Peyer's patch (tissue), 4 donors: ENCODE measurements at regions not wholly inside any gene's neighbourhood (a gene's known extent, or its start where the extent isn't known, plus 50 kb on each side); places are given as distances from the start of the nearest gene placed in this dataset.

Experiments
- DNase-seq, 3 donors: peaks; one replicate each; pipeline ENCODE4 v3.0.0-alpha.2; 2017 to 2019
- H3K27ac ChIP-seq, 4 donors: fragments of 200-600 bp; sonication (generic); one replicate each; pipeline ENCODE4 v1.5.1; 2016 to 2019
- H3K27me3 ChIP-seq, 2 donors: fragments of 200-600 bp; sonication (generic); one replicate each; pipeline ENCODE4 v1.5.1; 2019
- H3K36me3 ChIP-seq, 3 donors: fragments of 200-600 bp; sonication (generic); one replicate each; pipeline ENCODE4 v1.5.1; 2016 to 2019
- H3K4me1 ChIP-seq, 4 donors: fragments of 200-600 bp; sonication (generic); one replicate each; pipeline ENCODE4 v1.5.1; 2016 to 2019
- H3K4me3 ChIP-seq, 4 donors: fragments of 200-600 bp; sonication (generic); 1 replicate in 3 of 4; 2 replicates in 1 of 4; pipeline ENCODE4 v1.5.1; 2016 to 2019; ENCODE audit warnings: mild to moderate bottlenecking in 1 of 4
- H3K9me3 ChIP-seq, 4 donors: fragments of 200-600 bp; sonication (generic); one replicate each; pipeline ENCODE4 v1.5.1; 2016 to 2019; ENCODE audit warnings: mild to moderate bottlenecking in 1 of 4
- CTCF ChIP-seq, 6 experiments: fragments of 450-650 bp in 4 of 6; fragments of 200-600 bp in 2 of 6; sonication (generic) in 1 of 6; IDR thresholded peaks; one replicate each; pipeline ENCODE4 v1.5.1; 2017 to 2019; ENCODE audit warnings: antibody characterized with exemption in 6 of 6, mild to moderate bottlenecking in 3 of 6, moderate library complexity in 1 of 6
- POLR2A ChIP-seq, 2 donors: fragments of 450-650 bp; IDR thresholded peaks; one replicate each; pipeline ENCODE4 v1.5.1; 2017; ENCODE audit warnings: antibody characterized with exemption in 2 of 2, mild to moderate bottlenecking in 2 of 2, moderate library complexity in 2 of 2

- H3K36me3 ChIP-seq = no peaks in the 10 kb centered on the region
- H3K27ac ChIP-seq = no peak overlapping the region
- no peak overlapping the region for H3K4me3 ChIP-seq
- no peak for TF ChIP-seq CTCF (IDR thresholded peaks at IDR 0.05)
- TF ChIP-seq POLR2A (IDR thresholded peaks at IDR 0.05) = no peak
- H3K27me3 ChIP-seq = no peaks in the 10 kb centered on the region
- no peaks in the 10 kb centered on the region for H3K4me1 ChIP-seq
- DNase-seq = no peak
- no peaks in the 10 kb centered on the region for H3K9me3 ChIP-seq
Measured at GRCh38 chr13:30846311-30846710, 59.8 kb upstream of the MEDAG start.

DNA sequence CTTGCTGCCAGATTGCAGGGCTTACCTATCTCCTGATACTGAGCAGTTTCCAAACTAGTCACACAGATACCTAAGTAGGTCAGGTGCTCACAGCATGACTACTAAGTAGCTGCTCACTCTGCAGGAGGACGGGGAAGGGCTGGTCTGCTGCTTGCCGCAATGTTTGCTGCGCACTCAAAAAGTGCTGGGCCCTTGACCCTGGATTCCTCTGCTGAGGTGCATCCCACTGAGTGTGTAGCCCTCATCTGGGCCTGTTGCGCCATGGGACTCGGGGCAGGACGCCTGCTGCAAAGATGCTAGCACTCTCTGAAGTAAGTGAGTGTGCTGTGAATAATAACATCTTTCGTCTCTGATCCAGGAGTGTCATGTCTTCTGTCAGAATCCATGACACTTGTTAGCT is 59.2 kb upstream of the MEDAG start:
- H3K4me3 ChIP-seq = no peak overlapping the region
- H3K9me3 ChIP-seq = no peaks in the 10 kb centered on the region
- no peaks in the 10 kb centered on the region for H3K4me1 ChIP-seq
- TF ChIP-seq POLR2A (IDR thresholded peaks at IDR 0.05) (no peak), CTCF (IDR thresholded peaks at IDR 0.05) (no peak)
- no peak for DNase-seq
- no peaks in the 10 kb centered on the region for H3K36me3 ChIP-seq
- H3K27ac ChIP-seq = no peak overlapping the region
- H3K27me3 ChIP-seq = no peaks in the 10 kb centered on the region

DNA sequence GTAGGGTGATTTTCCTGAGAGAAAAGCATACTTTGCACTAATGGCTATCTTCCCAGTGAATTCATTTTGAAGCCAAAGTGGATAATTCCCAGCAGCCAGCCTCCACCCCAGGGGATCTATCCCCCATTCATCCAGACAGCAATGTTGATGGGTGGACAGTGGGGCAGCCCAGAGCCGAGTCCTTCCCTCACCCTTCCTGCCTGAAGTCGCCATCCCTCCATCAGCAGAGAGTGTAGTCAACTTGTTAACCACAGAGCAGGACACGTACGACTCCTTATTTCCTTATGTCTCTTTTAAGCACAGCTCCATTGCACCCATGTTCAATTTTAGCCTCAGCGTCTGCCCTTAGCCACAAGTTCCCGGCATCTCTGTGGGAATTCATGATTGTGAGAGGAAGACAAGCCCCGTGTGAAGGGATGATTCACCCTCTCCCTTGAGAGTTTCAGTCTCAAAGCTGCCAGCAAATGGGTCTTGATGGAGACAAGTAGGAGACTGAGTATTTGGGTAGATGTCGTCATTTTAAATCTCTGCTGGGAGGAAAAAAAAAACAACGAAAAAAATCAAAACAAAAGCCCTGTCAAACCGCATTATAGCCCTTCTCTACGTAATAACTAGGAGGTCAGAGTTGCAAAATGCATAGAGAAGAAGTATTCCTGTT is 58.3 kb upstream of the MEDAG start:
- no peak for TF ChIP-seq POLR2A (IDR thresholded peaks at IDR 0.05)
- no peak for TF ChIP-seq CTCF (IDR thresholded peaks at IDR 0.05)
- no peaks in the 10 kb centered on the region for H3K4me1 ChIP-seq
- no peak for DNase-seq
- no peaks in the 10 kb centered on the region for H3K36me3 ChIP-seq
- peak overlapping the region in 2 of 4 donors; percentile 55 to 62 for H3K27ac ChIP-seq
- H3K4me3 ChIP-seq = no peak overlapping the region
- H3K9me3 ChIP-seq = no peaks in the 10 kb centered on the region
- no peaks in the 10 kb centered on the region for H3K27me3 ChIP-seq

- no peaks in the 10 kb centered on the region for H3K27me3 ChIP-seq
- no peaks in the 10 kb centered on the region for H3K36me3 ChIP-seq
- no peak for DNase-seq
- no peaks in the 10 kb centered on the region for H3K9me3 ChIP-seq
- H3K4me3 ChIP-seq = no peak overlapping the region
- no peaks in the 10 kb centered on the region for H3K4me1 ChIP-seq
- H3K27ac ChIP-seq = peak overlapping the region in 1 of 4 donors; percentile 22
- TF ChIP-seq POLR2A (IDR thresholded peaks at IDR 0.05) (no peak), CTCF (IDR thresholded peaks at IDR 0.05) (no peak)
Measured at GRCh38 chr13:30848332-30849027, 57.6 kb upstream of the MEDAG start.

- Histone ChIP-seq H3K4me1 (no peaks in the 10 kb centered on the region), H3K9me3 (no peaks in the 10 kb centered on the region), H3K27ac (no peak overlapping the region), H3K4me3 (no peak overlapping the region), H3K27me3 (no peaks in the 10 kb centered on the region), H3K36me3 (no peaks in the 10 kb centered on the region)
- no peak for DNase-seq
- no peak for TF ChIP-seq CTCF (IDR thresholded peaks at IDR 0.05)
- no peak for TF ChIP-seq POLR2A (IDR thresholded peaks at IDR 0.05)
Measured at GRCh38 chr13:30849611-30850010, 56.5 kb upstream of the MEDAG start.
